LNCAP (cell line): ENCODE measurements at regions not wholly inside any gene's neighbourhood (a gene's known extent, or its start where the extent isn't known, plus 50 kb on each side); places are given as distances from the start of the nearest gene placed in this dataset.

ENCODE experiments used
- CTCF ChIP-seq: fragments of 450-650 bp; IDR thresholded peaks from 2 replicates; pipeline ENCODE4 v1.5.1; 2017; ENCODE audit warnings: mild to moderate bottlenecking

- no peak for TF ChIP-seq CTCF
Observed at GRCh38 chr6:145044641-145045246, 690.6 kb downstream of the EPM2A start.

GRCh38 chr6:145045582-145045981 lies 689.7 kb downstream of the EPM2A start:
- TF ChIP-seq CTCF, result no peak

- TF ChIP-seq CTCF, result no peak
Observed at GRCh38 chr6:145047891-145048290, 687.4 kb downstream of the EPM2A start.

GRCh38 chr6:145051661-145052060 lies 683.7 kb downstream of the EPM2A start:
- no peak for TF ChIP-seq CTCF

GRCh38 chr6:145055567-145055966 lies 679.8 kb downstream of the EPM2A start:
- TF ChIP-seq CTCF, result no peak

GRCh38 chr6:145060714-145061113 lies 674.6 kb downstream of the EPM2A start:
- TF ChIP-seq CTCF, result no peak

GRCh38 chr6:145063091-145063490 lies 672.2 kb downstream of the EPM2A start:
- no peak for TF ChIP-seq CTCF

- TF ChIP-seq CTCF, result no peak
Observed at GRCh38 chr6:145067430-145067829, 667.9 kb downstream of the EPM2A start.
